ENCODE measurements at regions not wholly inside any gene's neighbourhood (a gene's known extent, or its start where the extent isn't known, plus 50 kb on each side); places are given as distances from the start of the nearest gene placed in this dataset.

GRCh38 chr6:137352859-137353258 is 133.7 kb upstream of the IFNGR1 start:
- TF ChIP-seq, protein P1, sequence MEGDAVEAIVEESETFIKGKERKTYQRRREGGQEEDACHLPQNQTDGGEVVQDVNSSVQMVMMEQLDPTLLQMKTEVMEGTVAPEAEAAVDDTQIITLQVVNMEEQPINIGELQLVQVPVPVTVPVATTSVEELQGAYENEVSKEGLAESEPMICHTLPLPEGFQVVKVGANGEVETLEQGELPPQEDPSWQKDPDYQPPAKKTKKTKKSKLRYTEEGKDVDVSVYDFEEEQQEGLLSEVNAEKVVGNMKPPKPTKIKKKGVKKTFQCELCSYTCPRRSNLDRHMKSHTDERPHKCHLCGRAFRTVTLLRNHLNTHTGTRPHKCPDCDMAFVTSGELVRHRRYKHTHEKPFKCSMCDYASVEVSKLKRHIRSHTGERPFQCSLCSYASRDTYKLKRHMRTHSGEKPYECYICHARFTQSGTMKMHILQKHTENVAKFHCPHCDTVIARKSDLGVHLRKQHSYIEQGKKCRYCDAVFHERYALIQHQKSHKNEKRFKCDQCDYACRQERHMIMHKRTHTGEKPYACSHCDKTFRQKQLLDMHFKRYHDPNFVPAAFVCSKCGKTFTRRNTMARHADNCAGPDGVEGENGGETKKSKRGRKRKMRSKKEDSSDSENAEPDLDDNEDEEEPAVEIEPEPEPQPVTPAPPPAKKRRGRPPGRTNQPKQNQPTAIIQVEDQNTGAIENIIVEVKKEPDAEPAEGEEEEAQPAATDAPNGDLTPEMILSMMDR (IDR thresholded peaks at IDR 0.05; ENCODE audit: borderline replicate concordance, control extremely low read depth, extremely low read depth, insufficient read depth, missing control alignments): no peak
- no peak for DNase-seq (ENCODE audit: low spot score)
- in situ Hi-C loops (cut with MboI; ENCODE audit: low sequenced_read_pairs, unreplicated experiment): no loop called here

DNA sequence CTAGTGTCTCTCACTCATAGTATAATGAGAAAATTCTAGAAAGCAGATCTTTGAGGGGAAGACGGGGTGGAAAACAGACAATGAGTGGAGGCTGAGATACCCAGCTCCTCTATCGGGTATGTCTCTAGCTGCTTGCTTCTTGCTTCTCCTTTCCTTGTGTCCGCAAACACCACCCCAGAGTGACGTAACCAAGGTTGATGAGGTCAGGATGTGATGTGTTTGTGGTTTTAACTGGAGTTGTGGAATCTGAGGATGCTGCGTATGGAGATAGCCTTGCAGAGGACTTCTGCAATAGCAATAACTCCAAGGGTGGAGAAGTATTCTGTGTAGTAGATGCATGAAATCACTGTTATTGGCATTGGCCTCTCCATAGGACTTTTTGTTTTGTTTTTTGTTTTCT is 132.7 kb upstream of the IFNGR1 start:
- TF ChIP-seq, protein P1 (IDR thresholded peaks at IDR 0.05; ENCODE audit: borderline replicate concordance, control extremely low read depth, extremely low read depth, insufficient read depth, missing control alignments): no peak
- in situ Hi-C loops (cut with MboI; ENCODE audit: low sequenced_read_pairs, unreplicated experiment): no loop called here
- DNase-seq (ENCODE audit: low spot score): no peak

DNA sequence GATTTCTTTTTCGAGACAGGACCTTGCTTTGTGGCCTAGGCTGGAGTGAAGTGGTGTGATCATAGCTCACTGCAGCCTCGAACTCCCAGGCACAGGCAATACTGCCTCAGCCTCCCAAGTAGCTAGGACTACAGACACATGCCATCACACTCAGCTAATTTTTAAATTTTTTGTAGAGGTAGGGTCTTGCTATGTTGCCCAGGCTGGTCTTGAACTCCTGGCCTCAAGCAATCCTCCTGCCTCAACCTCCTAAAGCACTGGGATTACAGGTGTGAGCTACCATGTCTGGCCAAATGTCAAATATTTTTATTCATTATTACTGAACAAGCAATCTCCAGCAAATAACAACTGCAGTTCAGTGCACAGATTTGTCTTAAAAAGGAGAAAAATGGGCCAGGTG is 131.7 kb upstream of the IFNGR1 start:
- in situ Hi-C loops (cut with MboI; ENCODE audit: low sequenced_read_pairs, unreplicated experiment): no loop called here
- DNase-seq (ENCODE audit: low spot score): no peak
- TF ChIP-seq, protein P1 (IDR thresholded peaks at IDR 0.05; ENCODE audit: borderline replicate concordance, control extremely low read depth, extremely low read depth, insufficient read depth, missing control alignments): no peak

DNA sequence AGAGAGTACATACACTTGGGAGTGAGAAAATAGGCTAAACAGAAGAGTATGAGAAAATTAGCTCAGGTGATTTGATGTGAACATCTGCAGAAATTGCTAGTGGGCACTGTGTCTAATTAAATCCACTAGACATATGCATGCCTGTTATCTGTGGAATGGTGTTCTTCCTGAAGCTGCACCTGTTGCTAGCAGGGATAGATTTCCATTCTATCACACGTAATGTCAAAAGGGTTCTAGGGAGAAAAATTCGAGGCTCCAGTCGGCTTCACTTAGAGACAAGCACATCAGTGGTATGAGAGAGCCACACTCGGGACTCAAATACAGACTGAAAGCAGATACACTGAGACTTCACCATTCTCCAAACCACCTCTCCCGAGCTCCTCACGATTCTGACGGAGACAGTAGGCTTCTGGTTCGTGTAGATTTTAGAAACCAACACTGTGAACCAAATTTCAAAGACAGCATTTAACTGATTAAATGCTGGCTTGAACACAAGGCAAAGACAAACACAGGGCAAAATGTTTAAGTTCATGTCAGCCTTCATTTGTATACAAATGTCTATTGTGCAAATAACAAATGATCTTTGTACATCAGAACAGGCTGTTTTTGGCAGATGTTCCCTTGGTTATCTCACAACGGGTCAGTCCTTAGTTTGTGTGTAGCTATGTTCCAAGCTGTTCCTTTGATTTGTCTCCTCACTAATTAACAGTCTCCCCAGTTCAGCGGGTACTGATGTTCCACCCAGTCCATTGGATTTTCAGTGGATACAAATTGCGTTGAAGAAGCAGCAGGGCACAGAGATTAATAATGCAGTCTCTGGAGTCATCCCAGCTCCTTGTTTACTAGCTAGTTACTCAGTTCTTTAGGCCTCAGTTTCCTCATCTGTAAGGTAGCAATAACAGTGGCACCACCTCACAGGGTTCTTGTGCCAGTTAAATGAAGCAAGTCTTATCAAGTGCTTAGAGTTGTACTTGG is 131.0 kb upstream of the IFNGR1 start:
- no peak for DNase-seq (ENCODE audit: low spot score)
- in situ Hi-C loops (cut with MboI; ENCODE audit: low sequenced_read_pairs, unreplicated experiment): no loop called here
- TF ChIP-seq, protein P1 (IDR thresholded peaks at IDR 0.05; ENCODE audit: borderline replicate concordance, control extremely low read depth, extremely low read depth, insufficient read depth, missing control alignments): no peak

GRCh38 chr6:137348777-137349176 is 129.6 kb upstream of the IFNGR1 start:
- DNase-seq (ENCODE audit: low spot score): no peak
- TF ChIP-seq, protein P1 (IDR thresholded peaks at IDR 0.05; ENCODE audit: borderline replicate concordance, control extremely low read depth, extremely low read depth, insufficient read depth, missing control alignments): no peak
- in situ Hi-C loops (cut with MboI; ENCODE audit: low sequenced_read_pairs, unreplicated experiment): no loop called here

DNA sequence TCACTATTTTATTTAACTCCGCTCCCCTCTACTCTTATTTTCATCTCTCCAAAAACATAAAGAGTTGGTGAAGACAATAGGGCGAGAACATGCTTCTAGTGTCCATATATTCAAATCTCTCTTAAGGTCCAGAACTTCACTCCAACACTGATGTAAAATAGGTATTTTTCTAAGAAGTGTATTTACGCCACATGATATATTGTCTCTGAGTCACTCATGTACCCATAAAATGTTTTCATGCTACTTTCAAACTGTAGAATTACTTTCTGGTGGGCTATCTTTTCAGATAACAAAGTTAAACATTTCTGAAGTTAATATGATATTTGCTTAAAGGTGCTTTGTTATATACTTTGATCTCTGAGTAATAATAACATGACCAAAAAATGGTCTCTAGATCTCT is 124.1 kb upstream of the IFNGR1 start:
- DNase-seq (ENCODE audit: low spot score): no peak
- TF ChIP-seq, protein P1 (IDR thresholded peaks at IDR 0.05; ENCODE audit: borderline replicate concordance, control extremely low read depth, extremely low read depth, insufficient read depth, missing control alignments): no peak
- in situ Hi-C loops (cut with MboI; ENCODE audit: low sequenced_read_pairs, unreplicated experiment): no loop called here

Measured in GM13976 (cell line).